HG03175 (cell line): ENCODE measurements at regions not wholly inside any gene's neighbourhood (a gene's known extent, or its start where the extent isn't known, plus 50 kb on each side); places are given as distances from the start of the nearest gene placed in this dataset.
"Not testable (repeated sequence)": the region's sequence is repeated elsewhere in the genome, so short reads cannot be mapped to it uniquely, and the experiment has no call there.

Source experiments
- ATAC-seq: cut with Tn5 transposase; IDR thresholded peaks from one replicate; pipeline ENCODE4 v1.9.1; 2021; ENCODE audit warnings: mild to moderate bottlenecking, moderate library complexity; ENCODE audit not compliant: unreplicated experiment

DNA sequence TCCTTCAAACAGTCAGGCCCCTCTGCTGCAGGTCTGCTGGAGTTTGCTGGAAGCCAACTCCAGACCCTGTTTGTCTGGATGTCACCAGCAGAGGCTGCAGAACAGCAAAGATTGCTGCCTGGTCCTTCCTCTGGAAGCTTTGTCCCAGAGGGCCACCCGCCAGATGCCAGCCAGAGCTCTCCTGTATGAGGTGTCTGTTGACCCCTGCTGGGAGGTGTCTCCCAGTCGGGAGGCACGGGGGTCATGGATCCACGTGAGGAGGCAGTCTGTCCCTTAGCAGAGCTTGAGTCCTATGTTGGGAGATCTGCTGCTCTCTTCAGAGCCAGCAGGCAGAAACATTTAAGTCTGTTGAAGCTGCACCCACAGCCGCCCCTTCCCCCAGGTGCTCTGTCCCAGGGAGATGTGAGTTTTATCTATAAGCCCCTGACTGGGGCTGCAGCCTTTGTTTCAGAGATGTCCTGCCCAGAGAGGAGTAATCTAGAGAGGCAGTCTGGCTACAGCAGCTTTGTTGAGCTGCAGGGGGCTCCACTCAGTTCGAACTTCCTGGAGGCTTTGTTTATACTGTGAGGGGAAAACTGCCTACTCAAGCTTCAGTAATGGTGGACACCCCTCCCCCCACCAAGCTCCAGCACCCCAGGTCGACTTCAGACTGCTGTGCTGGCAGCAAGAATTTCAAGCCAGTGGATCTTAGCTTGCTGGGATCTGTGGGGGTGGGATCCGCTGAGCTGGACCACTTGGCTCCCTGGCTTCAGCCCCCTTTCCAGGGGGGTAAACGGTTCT lies 72.1 kb downstream of the OGFRL1 start:
- not testable (repeated sequence) for ATAC-seq

DNA sequence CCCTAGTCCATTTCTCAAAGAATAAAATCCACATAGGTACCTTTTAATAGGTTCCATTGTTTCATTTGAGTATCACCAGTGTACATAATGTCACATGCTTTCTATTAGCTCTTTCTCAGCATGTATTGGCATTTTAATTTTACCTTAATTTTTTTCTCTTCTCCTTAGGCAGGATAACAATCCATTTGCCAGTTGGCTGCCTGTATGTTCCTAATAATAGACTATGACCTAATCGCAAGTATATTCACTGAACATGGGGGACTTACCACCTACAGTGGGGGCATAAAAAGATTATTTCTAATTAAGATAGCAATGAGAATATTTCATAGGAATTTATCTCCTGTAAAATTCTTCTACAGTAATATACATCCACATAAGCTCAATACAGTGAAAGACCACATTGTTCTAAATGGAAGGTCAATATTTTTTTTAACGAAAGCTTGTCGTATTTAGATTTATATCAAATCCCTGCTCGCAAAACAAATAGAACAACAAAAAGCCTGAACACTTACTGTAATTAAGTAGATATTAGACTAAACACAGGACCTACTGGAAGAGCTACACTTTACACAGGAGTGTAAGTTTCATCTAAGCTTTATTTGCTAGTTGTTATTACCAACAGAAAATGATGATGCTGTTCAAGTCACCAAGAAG lies 76.4 kb downstream of the OGFRL1 start:
- no peak for ATAC-seq

DNA sequence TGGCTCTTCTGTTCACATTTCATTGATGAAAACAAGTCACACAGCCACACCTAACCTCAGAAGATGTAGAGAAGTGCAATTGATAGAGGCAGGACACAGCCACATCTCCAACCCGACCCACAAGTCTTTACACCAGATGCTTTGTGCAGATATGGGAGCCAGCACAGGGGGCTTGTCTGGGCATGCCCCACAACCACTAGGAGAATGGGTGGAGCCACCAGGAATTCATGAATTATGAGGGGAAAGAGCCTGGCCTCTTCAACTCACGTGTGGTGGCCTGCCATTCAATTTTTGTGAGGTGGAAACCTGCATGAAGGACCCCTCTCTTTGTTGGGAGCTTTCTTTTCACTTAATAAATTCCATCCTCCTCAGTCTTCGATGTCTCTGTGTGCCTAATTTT lies 79.1 kb downstream of the OGFRL1 start:
- no peak for ATAC-seq

DNA sequence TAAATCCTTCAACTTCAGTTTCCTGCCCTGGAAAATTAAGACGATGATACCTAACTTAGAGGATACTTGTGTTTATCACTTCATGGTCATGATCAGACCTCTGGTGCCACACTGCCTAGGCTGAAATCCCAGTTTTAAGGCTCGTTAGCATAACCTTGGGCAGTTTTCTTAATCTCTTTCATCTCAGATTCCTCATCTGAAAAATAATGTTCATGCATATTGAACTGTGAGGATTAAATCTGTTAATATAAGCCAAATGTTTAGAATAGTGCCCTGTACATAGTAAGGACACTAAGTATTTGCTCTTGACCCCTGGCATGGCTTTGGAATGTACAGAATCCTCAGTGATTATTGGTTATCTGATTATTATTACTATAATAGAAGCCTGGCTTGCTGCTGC lies 79.7 kb downstream of the OGFRL1 start:
- no peak for ATAC-seq

DNA sequence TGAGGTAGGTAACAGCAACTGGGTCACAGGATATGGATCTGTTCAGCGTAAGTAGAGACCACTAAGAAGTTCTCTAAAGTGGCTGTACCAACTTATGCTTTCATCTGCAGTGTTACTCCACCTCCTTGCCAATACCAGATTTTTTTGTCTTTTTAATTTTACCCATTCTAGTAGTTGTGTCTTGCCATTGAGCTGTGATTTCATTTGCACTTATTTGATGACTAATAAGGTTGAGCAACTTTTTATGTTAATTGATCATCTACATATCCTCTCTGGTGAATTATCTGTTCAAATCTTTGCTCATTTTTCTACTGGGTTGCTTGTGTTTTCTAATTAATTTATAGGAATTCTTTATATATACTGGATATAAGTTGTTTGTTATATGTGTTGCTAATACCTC lies 82.9 kb downstream of the OGFRL1 start:
- no peak for ATAC-seq

DNA sequence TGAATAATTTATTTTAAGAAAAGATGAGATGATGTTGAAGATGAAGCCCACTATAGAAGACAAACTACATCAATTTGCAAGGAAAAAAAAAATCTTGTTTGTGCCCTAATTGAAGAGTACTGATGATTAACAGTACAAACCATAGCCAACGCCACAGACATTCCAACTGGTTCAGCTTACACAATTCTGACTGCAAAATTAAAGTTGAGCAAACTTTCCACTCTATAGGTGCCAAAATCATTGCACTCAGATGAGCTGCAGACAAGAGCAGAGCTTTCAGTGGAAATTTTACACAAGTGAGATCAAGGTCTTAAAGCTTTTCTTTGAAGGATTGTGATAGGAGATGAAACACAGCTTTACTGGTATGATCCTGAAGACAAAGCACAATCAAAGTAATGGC lies 85.3 kb downstream of the OGFRL1 start:
- no peak for ATAC-seq

DNA sequence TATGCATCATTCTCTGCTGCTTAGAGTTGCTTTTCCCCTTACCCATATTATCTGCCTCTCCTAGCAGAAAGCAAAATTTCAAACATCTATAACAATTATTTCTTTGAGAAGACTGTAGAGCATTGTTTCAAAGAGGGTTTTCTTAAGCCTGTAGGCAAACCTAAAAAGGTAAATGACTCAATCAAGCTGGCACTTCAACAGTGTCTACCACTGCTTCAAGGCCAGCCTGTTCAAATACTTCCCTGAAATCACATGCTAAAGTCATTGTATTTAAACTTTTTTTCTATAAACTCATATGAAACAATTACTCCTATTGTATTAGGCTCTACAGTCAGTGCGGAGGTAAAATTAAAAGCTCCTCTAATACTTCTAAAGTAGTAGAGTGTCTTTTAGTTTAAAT lies 87.1 kb downstream of the OGFRL1 start:
- no peak for ATAC-seq

DNA sequence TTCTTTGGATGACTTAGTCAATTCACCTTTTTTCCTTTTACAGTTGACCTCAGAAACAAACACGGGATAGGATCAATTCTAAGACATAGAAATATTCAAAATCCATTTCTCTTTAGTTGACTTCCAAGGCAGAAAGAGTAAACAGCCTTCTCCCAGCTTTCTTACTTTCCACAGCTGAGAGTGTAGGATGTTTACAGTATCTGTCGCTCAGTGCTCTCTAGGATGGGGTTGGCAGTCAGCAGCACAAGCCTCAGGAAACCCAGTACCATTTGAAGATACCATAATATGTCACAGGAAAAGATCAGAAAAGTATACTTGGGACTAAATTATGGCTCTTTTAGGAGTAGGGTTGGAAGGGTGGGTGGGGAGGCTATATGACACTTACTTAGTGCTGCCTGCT lies 88.2 kb downstream of the OGFRL1 start:
- ATAC-seq, result no peak

DNA sequence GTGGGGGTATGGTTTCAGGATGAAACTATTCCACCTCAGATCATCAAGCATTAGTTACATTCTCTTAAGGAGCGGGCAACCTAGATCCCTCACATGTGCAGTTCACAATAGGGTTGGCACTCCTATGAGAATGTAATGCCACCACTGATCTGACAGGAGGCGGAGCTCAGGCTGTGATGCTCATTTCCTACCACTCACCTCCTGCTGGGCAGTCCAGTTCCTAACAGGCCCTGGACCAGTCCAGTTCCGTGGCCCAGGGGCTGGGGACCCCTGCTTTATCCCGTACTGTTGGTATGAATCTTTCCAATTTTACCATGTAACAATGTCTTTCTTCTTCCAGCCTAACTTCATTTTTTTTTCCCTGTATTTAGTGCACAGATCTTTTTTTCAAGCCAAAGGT lies 94.9 kb downstream of the OGFRL1 start:
- ATAC-seq, result no peak

DNA sequence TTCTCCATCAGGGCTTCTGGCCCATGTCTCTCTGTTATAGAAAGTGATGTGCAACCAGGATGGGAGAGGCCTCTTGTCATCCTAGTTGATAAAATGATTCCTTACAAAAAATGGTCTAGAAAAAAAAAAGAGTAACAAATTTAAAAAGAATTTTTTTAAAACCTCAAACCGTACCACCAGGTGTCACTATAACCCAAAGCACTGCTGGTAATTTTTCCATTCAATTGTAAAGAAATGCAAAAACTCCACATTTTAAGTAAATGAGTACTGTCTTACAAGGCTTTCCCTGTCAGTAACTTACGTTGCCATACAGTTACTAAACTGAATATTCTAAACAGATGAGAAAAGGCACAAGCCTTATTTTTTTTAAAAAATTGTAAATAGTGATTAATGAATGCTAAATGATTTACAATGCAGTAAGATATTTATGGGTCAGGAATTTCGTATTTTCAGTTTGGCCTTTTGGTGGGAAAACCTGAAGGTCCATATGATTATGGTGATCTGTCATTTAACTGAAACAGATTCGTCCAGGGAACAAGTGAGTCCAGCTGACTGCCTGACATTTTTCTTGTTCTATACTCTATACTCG lies 95.4 kb downstream of the OGFRL1 start:
- ATAC-seq, result no peak

DNA sequence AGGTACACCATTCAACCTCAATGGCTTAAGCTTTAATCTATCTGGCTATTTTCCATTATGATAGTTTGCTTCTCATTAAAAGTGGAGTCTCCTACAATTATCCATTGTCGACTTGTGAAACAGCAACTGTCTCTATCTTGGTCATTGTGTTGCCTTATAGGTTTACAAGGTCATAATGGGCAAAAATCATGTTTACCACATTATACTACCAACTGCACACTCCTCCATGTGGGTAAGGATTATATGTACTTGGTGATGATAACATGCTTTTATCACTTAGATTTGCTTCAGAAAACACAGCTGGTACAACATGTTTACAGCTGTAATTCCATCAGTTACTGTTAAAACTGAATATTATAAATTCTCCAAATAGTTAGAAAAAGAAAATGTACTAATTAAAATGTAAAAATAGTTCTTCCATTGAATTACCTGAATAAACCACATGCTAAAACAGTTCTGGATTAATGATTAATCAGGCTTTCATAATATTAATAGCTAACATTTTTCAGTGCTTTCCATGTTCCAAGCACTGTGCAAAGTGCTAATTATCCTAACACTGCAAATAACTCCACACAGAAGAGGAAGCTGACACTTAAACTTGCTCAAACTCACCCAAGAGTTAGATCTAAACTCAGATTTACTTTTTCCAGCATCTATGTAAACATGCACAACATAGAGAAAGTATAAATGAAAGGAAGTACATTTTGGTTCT lies 96.7 kb downstream of the OGFRL1 start:
- ATAC-seq, result no peak

DNA sequence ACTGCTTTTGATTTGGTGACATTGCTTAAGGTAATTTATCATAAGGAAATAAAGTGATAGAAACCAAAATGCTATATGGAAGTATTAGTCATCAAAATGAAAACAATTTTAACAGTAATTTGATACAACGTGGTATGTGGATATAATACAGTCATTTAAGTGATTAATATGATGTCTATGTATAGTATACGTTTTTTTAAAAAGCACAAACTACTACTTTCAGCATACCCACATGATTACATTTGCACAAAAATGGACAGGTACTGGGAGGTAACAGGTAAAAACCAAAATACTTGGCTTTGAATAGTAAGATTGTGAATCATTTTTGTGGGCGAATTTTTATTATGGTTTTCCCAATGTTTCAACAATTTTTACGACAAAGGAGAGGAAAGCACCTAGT lies 97.6 kb downstream of the OGFRL1 start:
- ATAC-seq, result no peak

DNA sequence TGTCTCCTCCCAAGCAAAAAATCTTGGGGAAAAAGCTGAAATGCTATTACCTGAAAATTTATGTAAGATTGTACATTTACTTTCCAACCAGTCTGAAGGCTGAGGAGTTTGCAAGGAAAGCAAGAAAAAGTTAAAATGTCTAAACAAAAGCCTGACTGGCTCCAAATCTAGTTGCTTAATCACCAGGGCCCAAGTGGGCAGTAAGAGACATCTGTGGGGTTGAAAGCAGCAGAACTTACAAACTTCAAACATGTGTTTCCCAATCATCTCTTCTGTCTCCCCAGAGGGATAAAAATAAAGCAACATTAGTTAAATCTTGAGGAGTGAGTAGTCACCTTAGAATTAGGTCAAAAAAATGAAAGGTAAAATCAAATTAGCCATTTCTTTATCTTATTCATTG lies 98.6 kb downstream of the OGFRL1 start:
- ATAC-seq, result no peak

DNA sequence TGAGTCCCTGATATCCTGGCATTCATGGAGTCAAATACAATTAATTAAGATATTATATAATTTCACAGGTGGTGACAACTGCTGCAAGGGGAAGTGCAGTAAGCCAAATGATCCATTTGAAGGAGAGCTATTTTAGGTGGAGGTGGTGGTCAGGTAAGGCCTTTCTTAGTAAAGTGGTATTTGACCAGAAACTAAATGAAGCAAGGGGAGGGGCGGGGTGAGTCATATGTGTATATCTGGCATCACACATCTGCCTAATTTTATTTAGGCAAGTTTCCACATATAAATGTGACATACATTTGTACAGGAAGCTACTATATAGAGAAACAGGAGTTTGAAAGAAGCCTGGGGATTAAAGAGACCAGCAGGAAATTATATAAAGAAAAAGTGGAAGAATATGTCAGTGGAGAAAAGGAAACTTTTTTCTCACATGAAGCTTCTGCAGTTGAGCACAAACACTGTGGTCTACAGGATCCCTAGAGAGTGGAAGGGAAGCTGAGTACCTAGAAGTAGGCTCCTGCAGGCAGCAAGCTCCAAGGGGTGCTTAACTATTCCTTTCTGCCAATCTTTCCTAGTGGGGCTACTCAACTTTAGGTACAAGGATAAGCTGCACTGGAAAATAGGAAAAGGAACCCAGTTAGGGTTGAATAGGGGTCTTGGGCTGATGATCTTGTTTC lies 99.6 kb downstream of the OGFRL1 start:
- peak; percentile 67 for ATAC-seq

DNA sequence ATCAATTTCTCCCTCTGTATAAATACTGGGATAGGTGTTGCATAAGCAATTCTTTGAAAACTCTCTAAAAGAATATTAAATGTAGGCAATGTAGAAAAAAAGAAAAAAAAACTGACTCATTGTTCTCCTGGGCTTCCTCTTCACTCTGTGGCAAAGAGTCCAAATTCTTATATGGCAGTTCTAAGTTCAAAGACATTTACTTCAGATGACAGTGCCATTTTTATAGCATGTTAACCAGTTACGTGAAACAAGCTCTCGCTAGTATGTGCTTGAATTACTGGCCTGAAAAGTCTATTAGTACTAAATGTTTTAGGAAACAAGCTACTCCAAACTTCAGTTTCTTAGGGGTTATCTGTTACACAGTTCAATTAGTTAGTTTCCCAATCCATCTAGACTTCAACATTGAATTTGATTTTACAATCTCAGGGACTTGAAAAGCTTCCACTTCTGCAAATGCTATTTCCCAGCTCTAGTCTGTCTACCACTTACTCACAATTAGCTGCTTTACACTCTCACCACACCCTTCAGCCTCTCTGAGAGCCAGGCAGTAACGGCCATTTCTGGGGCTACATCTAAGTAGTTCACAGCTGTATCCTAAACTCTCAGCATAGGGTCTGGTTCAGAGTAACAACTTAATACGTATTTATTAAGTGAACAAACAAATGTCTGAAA lies 100.4 kb downstream of the OGFRL1 start:
- no peak for ATAC-seq

DNA sequence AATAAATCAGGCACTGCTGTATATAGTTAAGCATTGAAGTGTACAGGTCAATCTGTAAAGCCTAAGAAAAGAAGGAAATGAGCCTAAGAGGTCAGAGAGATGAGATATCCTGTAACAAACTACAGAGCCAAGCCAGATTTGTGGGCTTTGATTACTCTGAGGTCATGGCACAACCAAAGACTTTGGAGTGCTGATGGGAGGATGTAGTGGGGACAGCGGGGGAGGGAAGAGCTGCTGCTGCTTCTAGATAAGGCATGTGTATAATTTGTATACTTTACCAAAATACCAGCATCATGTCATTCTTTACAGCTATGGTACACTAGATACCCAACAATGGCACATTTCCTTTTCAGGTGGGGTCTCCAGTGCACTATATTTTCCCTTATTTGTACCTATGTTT lies 102.5 kb downstream of the OGFRL1 start:
- no peak for ATAC-seq

DNA sequence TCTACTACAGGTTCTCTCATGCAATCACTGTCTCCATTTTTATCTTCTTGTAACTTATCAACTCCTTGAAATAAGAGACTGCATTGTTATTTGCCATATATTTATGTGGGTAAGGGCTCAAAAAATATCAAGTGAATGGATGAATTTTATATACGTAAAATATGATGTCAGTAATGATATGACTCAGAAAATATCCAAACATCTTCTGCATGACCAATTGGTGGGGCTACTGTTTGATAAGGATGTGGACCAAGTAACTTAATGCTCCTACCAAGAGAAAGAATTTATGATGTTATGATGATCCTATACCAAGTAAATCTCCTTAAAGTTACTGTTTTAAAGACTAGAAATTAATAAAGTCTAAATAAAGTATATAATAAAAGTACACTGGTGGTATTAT lies 103.7 kb downstream of the OGFRL1 start:
- no peak for ATAC-seq

DNA sequence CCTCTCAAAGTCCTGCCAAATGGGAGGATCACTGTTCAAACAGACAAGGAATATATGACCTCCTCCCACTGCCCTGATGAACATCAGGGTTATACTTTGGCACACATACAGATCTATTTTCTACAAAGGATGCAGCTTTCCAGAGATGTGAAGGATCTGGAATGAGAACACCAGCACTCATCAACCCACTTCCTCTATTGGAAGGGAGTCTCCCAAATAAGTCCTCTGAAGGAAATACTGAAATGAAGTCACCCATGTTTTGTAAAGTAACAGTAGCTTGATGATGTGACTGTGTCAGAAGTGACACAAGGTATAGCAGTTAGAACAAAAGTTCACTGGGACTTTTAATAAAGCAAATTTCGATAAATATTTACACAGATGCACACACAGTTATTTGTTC lies 104.9 kb downstream of the OGFRL1 start:
- ATAC-seq, result no peak

DNA sequence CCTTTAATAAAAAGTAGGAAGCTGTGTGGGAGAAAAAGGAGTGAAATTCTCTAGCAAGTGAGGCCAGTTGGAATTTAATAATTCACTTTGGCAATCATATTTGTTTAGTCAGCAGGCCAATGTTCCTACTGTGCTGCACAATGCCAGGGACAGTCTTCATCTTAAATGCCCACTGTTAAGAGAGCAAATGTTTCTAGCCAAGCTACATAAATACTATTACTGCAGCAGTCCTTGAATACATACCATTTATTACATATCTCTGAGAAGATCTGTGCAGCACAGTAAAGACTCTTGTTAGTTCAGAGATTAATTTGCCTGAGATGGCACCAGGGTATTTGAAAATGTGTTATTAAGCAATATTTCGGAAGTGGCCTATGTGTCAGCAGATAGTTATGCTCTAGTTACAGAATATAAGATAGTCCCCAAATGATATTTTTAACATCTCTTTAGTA lies 105.4 kb downstream of the OGFRL1 start:
- ATAC-seq, result no peak

DNA sequence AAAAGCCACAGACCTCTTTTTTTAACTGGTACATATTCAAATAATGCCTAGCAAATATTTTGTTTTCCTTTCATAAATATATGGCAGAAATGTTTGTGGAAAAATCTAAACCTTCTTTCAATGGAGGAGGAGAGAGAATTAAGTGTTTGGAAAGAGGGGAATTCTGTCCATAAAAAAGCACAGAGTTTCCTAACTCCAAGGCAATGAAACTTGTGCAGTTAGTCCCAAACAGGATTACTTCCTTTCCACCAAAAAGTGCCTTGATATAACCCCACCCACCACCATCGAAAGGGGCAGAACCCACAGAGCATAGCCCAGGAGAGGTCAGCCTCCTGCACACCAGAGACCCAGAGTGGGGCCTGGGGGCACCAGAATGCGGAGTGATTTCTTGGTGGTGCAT lies 106.3 kb downstream of the OGFRL1 start:
- ATAC-seq, result no peak
